Astrocyte (in vitro differentiated cells and primary cell): ENCODE measurements at regions not wholly inside any gene's neighbourhood (a gene's known extent, or its start where the extent isn't known, plus 50 kb on each side); places are given as distances from the start of the nearest gene placed in this dataset.

Source experiments
- CTCF ChIP-seq: IDR thresholded peaks from 2 replicates; pipeline ENCODE4 v1.5.1; 2011; ENCODE audit warnings: low read depth, mild to moderate bottlenecking, inconsistent platforms, low read length, moderate library complexity; ENCODE audit not compliant: insufficient read depth
- EZH2 ChIP-seq: IDR thresholded peaks from 2 replicates; pipeline ENCODE4 v1.6.1; 2012; ENCODE audit warnings: mild to moderate bottlenecking, low read length, inconsistent platforms; ENCODE audit not compliant: insufficient read depth

DNA sequence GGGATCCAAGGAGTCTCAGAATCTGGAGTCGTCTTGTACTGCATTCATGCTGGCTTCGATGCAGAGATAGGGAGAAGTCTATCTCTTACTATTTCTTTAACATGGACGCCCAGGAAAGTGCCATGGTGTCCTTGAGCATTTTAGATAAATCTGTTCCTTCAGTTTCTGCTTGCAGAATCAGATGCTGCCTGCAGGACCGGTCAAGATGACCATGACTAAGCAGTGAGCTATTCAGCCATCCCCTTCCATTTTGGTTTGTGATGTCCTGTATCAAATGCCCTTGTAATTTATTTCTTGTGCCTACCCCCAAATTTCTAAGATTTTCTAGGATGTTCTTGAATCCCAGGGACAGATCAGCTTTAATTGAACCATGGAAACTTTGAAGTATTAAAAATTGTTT lies 139.4 kb upstream of the TP63 start:
- no peak for TF ChIP-seq EZH2
- TF ChIP-seq CTCF, result no peak
